Activated CD4-positive, CD25-positive, alpha-beta regulatory T cell treated with anti-CD3 and anti-CD28 coated beads, Interleukin-2, amount 50 U/mL, for 16 hours (primary cell): ENCODE measurements at regions not wholly inside any gene's neighbourhood (a gene's known extent, or its start where the extent isn't known, plus 50 kb on each side); places are given as distances from the start of the nearest gene placed in this dataset.
"Not testable (repeated sequence)": the region's sequence is repeated elsewhere in the genome, so short reads cannot be mapped to it uniquely, and the experiment has no call there.

Experiments used
- DNase-seq: peaks from one replicate; pipeline ENCODE4 v3.0.0-alpha.2; 2020; ENCODE audit warnings: low read depth, low spot score

DNA sequence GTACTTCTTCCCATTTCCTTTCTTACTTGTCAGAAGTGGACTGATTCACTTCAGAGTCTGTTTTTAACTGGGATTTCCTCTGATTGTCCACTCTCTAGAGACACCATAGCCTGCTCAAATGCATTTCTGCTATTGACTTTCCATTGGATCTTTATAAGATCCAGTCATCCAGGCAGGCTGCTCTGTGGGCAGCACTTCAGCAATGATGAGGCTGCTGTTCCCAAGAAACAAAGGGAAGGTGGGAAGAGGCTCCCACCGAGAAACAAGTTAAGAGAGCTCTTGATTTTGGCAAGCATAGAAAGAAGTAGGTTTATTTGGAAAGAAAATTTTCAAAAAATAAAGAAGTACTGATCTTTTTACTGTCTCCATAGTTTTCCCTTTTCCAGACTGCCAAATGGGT is 125.8 kb upstream of the STARD13 start:
- DNase-seq: no peak

DNA sequence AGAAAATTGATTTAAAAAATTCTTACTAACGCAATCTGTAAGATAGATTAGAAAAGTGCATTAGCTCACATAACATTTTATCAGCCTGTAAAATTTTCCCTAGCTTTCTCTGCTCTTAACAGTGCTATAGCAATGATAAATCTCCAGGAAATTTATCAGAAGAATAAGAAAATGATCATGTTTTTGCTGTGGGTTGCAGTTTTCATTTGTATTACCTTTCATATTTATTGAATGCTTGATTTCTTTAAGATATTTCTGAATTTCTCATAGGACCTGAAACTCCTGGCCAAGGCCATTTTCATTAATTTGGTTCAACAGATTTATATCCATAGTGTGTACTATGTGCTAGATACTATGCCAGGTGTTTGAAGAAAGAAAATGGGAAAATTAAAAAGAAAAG is 130.3 kb upstream of the STARD13 start:
- no peak for DNase-seq

DNA sequence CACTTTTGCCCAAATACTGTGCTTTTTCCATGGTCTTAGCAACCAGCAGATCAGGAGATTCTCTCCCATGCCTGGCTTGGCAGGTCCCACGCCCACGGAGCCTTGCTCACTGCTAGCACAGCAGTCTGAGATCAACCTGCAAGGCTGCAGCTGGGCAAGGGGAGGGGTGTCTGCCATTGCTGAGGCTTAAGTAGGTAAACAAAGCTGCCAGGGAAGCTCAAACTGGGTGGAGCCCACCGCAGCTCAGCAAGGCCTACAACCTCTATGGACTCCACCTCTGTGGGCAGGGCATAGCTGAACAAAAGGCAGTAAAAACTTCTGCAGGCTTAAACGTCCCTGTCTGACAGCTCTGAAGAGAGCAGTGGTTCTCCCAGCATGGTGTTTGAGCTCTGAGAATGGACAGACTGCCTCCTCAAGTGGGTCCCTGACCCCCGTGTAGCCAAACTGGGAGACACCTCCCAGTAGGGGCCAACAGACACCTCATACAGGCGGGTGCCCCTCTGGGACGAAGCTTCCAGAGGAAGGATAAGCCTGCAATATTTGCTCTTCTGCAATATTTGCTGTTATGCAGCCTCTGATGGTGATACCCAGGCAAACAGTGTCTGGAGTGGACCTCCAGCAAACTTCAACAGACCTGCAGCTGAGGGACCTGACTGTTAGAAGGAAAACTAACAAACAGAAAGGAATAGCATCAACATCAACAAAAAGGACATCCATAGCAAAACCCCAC is 132.8 kb upstream of the STARD13 start:
- not testable (repeated sequence) for DNase-seq

DNA sequence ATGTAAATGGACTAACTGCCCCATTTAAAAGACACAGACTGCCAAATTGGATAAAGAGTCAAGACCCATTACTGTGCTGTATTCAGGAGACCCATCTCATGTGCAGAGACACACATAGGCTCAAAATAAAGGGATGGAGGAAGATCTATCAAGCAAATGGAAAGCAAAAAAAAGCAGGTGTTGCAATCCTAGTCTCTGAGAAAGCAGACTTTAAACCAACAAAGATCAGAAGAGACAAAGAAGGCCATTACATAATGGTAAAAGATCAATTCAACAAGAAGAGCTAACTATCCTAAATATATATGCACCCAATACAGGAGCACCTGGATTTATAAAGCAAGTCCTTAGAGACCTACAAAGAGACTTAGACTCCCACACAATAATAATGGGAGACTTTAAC is 134.6 kb upstream of the STARD13 start:
- DNase-seq: not testable (repeated sequence)

DNA sequence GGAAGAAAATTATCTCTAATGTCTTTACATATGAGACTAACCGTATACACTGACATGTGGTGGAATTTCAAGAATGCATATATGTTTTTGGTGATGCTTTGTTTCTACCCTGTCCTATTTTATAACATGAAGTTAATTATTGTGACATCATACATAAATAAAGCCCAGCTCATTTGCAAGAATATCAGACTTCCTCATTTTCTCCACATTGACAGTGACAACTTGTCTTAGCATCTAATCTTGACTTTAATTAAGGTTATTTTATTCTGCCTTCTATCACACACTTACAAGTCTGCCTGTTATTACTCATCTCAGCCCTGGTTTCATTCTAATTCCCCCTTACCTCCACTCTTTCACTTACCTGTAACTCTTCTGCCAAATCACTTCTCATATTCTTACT is 140.6 kb upstream of the STARD13 start:
- DNase-seq: no peak

DNA sequence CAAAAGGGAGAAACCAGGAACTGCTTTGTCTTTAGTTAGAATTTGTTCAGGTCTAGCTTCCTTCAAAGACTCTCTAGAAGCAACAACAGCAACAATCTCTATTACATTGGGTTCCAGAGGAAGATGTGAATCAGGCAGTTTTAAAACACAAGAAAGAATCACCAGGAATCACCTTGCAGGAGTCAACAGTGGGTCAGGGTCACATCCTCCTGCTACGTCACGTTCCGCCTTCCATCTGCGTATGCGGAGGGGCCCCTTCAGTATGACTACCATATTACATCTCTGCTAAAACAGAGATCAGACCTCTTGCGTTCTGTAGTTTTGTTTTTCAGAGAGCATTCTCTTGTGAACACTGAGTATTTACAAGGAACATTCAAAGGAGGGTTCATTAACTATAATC is 147.8 kb upstream of the STARD13 start:
- no peak for DNase-seq

DNA sequence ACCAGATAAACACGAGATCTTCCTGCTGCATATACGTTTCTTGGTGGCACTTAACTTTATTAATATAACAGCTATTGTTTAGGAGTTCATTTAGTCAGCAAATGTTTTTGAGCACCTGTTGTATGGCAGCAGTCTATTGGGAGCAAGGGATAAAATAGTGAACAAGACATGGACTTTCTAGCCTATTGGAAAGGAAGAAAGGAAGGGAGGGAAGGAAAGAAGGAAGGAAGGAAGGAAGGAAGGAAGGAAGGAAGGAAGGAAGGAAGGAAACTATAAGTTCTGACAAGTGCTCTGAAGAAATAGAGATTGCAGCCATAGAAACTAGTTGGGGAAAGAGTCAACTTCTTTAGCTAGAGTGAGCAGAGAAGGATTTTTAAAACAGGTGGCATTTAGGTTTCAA is 149.1 kb upstream of the STARD13 start:
- no peak for DNase-seq

DNA sequence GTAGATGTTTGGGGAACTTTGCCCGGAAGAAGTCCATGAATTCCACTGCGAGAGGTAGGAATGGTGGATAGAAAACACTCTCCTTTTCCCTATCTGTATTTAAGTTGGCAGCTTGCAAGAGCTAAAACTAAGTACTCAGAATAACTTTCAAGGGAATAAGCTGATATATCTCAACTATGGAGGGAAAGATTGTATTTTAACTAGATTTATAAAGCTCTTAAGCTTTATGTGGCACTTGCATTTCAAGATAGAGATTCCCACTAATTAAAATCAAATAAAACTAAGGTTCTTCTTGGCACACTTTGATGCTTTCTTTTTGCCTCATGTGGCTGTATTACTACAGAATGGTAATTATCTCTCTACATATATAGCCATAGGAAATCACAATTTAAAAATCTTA is 149.7 kb upstream of the STARD13 start:
- no peak for DNase-seq

DNA sequence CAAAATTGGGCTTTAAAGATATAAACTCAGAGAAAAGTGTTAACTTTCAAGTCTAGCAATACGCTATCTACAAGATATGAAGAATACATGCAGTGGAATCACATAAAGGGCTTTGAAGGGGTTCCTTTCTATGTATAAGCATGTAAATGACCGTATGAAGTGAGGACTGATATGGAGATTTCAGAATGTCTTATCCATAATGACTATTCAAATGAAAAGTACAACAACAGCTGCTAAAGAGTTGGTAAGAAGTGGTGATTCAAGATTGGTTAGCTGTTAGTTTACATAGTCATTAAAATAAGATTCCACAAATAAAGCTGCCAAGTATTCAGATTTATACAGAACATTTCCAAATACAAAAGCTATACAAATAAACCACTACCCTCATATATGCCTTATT is 153.4 kb upstream of the STARD13 start:
- DNase-seq: no peak

DNA sequence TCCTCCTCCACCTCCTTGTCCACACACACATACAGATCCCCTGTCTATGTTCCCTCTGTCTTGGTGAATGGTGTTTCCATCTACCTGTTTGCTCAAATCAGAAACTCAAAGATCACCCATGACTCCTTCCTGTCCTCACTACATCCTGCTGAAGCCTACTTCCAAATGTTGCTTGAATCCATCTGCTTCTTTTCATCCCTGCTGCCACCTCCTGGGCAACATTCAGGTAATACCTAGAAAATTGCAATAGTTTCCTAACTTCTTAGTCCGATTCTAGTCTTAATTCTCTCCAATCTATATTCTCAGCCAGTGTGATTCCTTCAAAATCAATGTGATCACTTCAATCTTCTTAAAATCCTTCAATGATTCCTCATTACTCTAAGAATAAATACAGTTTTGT is 155.5 kb upstream of the STARD13 start:
- no peak for DNase-seq

DNA sequence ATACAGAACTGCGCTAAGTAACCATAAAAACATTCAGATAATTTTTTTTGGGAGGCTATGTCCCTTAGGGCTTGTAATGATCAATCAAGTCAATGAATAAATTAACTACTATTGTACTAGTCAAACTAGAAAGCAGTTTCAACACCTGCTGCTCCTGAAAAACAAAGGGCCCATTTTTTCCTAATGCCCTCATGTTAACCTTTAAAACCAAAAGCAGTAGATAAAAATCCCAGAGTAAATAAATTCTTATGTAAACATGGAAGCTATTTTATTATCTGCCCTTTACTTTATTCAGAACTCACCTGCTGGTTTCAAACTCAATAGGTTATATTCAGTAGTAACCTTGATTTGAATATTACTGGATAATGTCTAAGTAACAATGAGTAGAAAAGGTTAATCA is 159.5 kb upstream of the STARD13 start:
- no peak for DNase-seq

DNA sequence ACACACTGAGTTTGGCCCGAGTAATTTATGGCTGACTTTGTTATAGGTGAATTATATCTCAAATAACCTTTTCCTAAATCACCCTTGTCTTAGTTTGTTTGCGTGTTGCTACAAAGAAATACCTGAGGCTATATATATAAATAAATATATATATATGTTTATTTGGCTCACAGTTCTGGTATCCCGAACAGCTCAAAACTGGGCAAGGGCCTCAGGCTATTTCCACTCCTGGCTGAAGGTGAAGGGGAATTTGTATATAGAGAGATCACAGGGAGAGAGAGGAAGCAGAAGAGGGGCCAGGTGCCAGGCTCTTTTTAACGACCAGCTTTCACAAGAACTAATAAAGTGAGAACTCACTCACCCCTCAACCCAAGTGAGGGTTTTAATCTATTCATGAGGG is 159.9 kb upstream of the STARD13 start:
- DNase-seq: no peak

DNA sequence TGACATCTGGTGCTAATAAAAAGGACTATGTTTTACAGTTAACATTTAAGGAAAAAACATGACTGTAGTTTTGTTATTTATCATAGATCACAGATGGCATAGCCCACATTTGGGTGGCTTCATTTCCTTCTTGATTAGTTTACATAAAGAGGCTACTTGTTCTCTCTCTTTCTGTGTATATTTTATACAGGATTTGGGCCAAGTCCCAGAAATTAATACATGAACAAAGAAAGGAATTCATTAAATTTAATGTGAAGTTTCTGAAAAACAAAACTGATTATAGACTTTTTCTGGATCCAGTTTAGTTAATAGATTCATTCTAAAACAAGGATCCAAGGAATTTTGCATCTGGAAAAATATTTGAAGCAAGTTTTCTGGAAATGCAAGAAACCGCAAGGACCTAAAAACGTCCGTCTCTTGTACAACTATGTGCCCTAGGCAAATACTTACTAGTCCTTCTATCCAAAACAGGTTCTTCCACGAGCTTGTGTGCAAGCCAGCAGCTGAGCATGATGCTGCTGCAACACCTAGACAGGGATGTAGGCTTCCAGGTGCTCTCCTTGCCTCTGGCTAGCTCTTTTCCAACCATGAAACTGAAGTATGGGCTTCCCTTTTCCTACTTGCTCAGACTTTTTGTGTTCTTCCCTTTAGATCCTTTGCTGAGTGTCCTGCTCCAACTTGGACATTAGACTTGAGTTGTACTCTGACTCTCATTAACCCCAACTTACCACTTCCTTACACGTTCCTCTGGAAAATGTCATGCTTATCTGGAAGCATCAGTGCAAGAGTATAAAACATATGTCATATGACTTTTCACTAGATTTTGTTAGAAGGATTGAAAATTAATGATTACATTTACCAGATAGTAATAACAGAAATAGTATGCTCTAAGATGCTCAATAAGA is 161.5 kb upstream of the STARD13 start:
- no peak for DNase-seq

DNA sequence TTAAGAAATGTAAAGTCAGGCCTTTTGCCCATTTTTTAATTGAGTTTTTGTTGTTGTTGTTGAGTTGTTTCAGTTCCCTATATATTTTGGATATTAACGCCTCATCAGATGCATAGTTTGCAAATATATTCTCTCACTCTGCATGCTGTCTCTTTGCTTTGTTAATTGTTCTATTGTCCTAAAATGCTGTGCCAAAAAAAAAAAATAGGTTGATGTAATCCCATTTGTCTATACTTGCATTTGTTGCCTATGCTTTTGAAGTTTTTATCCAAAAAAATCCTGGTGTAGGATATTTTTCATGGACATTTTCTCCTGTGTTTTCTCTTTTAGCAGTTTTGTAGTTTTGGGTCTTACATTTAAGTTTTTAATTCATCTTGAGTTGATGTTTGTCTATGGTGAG is 163.3 kb upstream of the STARD13 start:
- no peak for DNase-seq

DNA sequence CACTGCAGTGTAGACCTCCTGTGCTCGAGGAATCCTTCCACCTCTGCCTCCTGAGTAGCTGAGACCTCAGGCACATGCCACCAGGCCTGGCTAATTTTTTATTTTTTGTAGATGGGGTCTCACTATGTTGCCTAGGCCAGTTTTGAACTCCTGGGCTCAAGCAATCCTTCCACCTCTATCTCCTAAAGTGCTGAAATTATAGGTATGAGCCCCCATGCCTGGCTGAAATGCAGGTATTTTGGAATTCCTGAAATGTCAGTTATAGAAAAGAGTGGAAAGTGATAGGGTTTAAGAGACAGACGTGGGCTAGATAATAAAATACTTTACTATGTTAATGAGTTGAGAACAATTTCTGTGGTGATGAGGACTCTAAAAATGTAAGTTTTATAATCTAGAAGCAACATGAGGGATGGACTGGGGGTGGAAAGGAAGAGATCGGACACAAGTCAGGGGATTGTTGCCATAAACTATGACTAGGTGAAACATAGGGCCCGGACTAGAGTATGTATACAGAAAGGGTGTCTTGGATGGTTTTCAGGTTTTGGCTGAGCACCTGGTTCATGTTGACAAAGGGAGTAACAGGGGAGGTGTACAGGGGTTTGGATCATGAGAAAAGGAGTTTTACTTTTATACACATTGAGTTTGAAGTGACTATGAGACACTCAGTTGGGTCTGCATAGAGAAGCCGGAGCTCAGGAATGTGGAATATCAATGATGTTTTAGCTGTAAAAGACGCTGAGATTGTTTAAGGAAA is 165.6 kb upstream of the STARD13 start:
- no peak for DNase-seq

DNA sequence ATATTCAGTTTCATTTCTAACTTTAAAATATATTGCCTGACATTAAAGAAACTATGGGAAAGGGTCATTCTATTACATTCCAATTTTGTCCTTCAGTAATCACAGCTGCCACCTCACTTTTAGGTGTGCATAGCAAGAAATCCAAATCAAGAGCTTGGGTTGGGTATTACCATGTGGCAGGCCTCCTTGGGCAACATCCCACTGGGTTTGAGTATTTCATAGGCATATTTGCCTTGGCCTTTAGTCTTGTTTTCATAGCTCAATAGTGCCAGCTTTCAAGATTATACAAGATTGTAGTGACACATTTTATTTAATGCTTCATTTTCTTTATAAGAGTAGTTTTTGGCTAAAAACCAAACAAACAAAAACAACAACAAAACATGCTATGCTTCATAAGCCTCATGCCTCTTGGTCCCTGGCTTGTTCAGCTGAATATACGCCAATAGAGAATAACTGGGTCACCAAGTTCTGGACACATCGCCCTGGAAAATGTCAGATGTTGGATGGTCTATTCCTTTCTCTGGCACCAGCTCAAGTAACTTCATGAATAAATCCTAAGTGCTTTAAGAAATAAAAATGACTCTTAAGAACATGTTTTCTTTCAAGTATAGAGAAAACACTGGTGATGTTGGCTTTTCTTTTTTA is 167.4 kb upstream of the STARD13 start:
- DNase-seq: no peak

DNA sequence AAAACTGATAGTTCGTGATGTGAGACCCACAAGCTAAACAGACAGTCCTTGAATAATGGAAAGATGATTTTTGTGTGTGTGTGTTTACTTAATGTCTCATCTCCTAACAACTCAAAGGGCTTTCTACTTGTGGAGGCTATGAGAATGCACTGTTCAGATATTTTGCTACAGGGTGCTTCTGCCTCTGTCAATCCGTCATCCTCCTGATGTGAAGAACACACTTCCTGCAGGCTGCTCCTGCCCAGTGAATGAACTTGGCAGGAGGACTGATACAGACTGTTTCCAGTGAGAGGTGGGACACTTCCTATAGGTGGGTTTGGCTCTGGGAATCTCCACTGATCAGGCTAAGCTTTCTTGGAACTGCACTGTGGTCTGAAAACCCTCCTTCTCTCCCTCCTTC is 168.4 kb upstream of the STARD13 start:
- no peak for DNase-seq

DNA sequence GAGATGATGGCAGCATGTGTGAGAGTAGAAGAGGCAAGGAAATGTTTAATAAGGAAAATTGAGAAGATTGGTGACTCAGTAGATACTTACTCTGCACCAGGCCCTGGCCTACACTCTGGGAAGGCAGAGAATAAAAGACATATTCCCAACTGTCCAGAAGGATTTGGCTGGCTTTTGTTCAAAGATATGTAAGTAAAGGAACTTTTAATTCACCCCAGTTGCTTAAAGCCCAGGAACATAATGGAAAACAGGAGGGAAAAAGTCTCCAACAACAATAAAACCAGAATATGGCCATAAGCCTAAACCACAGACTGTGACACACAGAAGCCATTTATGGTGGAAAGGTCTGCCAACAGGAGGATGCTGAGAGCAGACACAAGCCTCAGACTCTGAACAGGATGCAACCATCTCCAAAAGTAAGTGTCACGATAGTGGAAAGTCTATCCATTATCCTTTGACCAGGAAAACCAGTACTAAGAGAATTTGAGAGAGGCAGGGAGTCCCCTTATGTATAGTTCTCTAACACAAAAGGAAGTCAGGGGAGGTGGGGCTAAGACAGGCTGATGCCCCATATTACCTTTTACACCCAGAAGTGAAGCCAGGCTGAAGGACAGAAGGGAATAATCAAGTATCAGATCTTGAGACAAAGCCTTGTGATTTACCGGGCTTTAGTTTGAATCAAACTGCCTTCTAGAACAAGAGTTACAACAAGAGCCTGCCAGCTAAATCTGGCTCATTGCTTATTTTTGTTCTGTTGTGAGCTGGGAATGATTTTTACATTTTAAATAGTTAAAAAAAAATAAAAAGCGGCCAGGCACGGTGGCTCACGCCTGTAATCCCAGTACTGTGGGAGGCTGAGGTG is 169.5 kb upstream of the STARD13 start:
- no peak for DNase-seq

DNA sequence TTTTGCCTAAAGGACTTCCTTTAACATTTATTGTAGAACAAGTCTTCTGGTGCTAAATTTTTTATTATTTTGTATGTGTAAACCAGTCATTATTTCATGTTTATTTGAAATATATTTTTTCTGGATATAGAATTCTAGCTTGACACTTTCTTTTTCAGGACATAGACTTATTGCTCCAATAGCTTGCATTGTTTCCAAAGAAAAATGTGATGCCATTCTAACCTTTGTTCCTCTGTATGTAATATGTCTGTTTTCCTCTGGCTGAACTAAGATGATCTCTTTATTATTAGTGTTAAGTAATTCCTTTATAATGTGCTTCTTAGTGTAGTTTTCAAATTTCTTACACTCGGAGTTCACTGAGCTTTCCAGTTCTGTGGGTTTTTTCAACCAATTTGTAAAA is 174.1 kb upstream of the STARD13 start:
- no peak for DNase-seq

DNA sequence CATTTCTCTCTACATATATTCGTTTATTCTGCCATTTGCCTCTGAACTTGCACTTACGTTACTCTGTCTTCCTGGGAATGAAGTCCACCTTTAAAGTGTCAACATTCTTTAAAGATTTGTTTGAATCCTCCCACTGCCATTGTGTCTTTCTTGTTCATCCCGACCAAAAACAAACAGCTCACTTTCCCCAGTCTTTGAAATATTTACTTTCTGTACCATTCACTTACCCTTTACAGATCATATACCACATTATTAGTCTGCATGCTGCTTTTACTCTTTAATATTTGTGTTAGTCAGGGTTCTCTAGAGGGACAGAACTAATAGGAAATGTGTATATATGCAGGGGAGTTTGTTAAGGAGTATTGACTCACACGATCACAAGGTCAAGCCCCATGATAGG is 176.6 kb upstream of the STARD13 start:
- DNase-seq: no peak

DNA sequence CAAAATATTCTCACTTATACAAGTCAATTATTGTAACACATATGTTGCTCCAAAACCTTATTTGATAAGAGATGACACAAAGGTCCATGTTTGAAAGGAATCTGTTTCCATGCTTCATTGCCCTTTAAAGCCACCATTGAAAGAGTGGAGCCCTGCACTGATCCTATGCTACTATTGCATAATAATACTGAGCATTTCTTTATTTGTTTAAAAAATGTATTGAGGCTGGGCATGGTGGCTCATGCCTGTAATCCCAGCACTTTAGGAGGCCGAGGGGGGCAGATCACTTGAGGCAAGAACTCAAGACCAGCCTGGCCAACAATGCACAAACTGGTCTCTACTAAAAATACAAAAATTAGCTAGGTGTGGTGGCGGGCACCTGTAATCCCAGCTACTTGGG is 178.8 kb upstream of the STARD13 start:
- no peak for DNase-seq
